Activated T-cell treated with anti-CD3 and anti-CD28 coated beads, Interleukin-2, amount 50 U/mL, for 72 hours (primary cell): ENCODE measurements at regions not wholly inside any gene's neighbourhood (a gene's known extent, or its start where the extent isn't known, plus 50 kb on each side); places are given as distances from the start of the nearest gene placed in this dataset.

Experiments
- ATAC-seq, 2 donors: fragments of 150-1000 bp; cut with Tn5 transposase; replicated peaks in 1 of 2; 2 replicates each; pipeline ENCODE4 v1.10.0; 2021; ENCODE audit warnings: moderate library complexity in 2 of 2, mild to moderate bottlenecking in 1 of 2
- DNase-seq, 2 donors: peaks; one replicate each; pipeline ENCODE4 v3.0.0; 2021 to 2022; ENCODE audit warnings: mixed read lengths in 1 of 2
- H3K27ac Mint-ChIP-seq: one replicate; pipeline ENCODE4 v1.8.0; 2022; ENCODE audit warnings: mild to moderate bottlenecking, moderate library complexity, mixed read lengths
- H3K27me3 Mint-ChIP-seq: one replicate; pipeline ENCODE4 v1.8.0; 2022; ENCODE audit warnings: low read depth, mixed read lengths
- H3K36me3 Mint-ChIP-seq, 2 donors: one replicate each; pipeline ENCODE4 v1.8.0; 2022; ENCODE audit warnings: mixed read lengths in 2 of 2, mild to moderate bottlenecking in 1 of 2; ENCODE audit not compliant: insufficient read depth in 2 of 2
- H3K4me1 Mint-ChIP-seq: one replicate; pipeline ENCODE4 v1.8.0; 2022; ENCODE audit warnings: low read depth, mixed read lengths
- H3K4me3 Mint-ChIP-seq, 2 donors: one replicate each; pipeline ENCODE4 v1.8.0; 2022; ENCODE audit warnings: mild to moderate bottlenecking in 2 of 2, mixed read lengths in 2 of 2, moderate library complexity in 2 of 2
- H3K9me3 Mint-ChIP-seq, 2 donors: one replicate each; pipeline ENCODE4 v1.8.0; 2022; ENCODE audit warnings: mixed read lengths in 2 of 2

DNA sequence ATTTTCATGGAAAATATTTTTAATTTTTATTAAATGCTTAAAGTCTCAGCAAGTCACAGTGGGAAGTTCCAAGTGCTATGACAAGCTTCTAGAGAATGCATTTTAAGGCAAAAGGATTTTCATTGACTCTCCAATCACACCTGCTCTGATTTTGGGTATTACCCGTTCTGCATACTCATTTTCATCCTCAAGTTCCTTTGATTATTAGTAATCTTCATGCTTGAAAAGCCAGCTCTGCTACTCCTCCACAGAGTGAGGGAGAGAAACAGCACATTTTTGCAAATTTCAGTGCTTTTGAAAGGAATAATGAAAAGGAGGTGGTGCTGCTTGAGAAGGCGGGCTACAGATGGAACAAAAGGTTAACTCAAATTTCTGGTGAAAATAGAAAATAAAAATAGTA lies 450.7 kb downstream of the NSUN3 start:
- DNase-seq (no peak), ATAC-seq (no peak)
- Mint-ChIP-seq H3K27me3 (no peaks in the 10 kb centered on the region), H3K4me3 (no peak overlapping the region), H3K27ac (no peak overlapping the region), H3K9me3 (no peaks in the 10 kb centered on the region), H3K36me3 (no peaks in the 10 kb centered on the region), H3K4me1 (no peaks in the 10 kb centered on the region)

DNA sequence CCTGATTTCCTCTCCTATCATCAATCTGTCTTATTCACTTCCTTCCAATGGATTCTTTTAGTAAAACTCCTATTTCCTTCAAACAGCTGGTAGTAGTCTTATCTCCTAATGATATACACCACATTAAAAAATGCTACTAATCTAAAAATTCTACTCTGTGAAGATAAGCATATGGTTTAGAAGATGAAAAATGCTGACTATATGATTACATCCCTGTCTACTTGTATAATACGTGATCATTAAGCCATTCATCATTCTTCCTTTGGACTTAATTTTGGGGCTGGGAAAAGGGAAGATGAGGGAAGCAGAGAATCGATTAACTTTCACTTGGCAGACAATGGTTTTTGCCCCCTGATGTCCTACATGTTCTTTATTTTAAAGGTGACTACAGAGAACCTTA lies 453.1 kb downstream of the NSUN3 start:
- DNase-seq (no peak), ATAC-seq (no peak)
- H3K4me1 Mint-ChIP-seq, result no peaks in the 10 kb centered on the region
- H3K27ac Mint-ChIP-seq, result no peak overlapping the region
- no peaks in the 10 kb centered on the region for H3K36me3 Mint-ChIP-seq
- no peak overlapping the region for H3K4me3 Mint-ChIP-seq
- H3K27me3 Mint-ChIP-seq, result no peaks in the 10 kb centered on the region
- H3K9me3 Mint-ChIP-seq, result no peaks in the 10 kb centered on the region

DNA sequence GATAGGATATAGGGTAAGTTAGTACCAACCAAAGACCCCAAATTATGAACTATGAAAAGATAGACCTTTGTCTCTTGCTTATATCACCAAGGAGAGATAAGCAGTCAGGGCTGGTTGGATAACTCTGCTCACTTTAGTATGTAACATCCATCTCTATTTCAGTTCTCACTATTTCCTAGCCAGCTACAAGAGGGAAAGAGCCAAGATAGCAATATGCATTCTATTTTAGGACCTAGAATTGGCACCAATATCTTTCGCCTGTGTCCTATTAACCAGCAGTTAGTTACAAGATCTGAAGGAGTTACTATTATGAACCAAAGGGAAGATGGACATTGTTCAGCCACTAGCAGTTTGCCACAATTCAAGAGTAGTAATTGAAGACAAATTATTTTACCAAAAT lies 457.5 kb downstream of the NSUN3 start:
- Mint-ChIP-seq H3K27me3 (no peaks in the 10 kb centered on the region), H3K4me3 (no peak overlapping the region), H3K27ac (no peak overlapping the region), H3K9me3 (no peaks in the 10 kb centered on the region), H3K4me1 (no peaks in the 10 kb centered on the region), H3K36me3 (no peaks in the 10 kb centered on the region)
- no peak for ATAC-seq
- DNase-seq, result no peak

- ATAC-seq, result no peak
- H3K9me3 Mint-ChIP-seq, result peaks cover 2 to 4% of the 10 kb centered on the region in 2 donors
- no peak for DNase-seq
- no peaks in the 10 kb centered on the region for H3K27me3 Mint-ChIP-seq
- H3K36me3 Mint-ChIP-seq, result no peaks in the 10 kb centered on the region
- H3K4me3 Mint-ChIP-seq, result no peak overlapping the region
- no peak overlapping the region for H3K27ac Mint-ChIP-seq
- H3K4me1 Mint-ChIP-seq, result no peaks in the 10 kb centered on the region
Measured at GRCh38 chr3:94522488-94522887, 459.6 kb downstream of the NSUN3 start.

DNA sequence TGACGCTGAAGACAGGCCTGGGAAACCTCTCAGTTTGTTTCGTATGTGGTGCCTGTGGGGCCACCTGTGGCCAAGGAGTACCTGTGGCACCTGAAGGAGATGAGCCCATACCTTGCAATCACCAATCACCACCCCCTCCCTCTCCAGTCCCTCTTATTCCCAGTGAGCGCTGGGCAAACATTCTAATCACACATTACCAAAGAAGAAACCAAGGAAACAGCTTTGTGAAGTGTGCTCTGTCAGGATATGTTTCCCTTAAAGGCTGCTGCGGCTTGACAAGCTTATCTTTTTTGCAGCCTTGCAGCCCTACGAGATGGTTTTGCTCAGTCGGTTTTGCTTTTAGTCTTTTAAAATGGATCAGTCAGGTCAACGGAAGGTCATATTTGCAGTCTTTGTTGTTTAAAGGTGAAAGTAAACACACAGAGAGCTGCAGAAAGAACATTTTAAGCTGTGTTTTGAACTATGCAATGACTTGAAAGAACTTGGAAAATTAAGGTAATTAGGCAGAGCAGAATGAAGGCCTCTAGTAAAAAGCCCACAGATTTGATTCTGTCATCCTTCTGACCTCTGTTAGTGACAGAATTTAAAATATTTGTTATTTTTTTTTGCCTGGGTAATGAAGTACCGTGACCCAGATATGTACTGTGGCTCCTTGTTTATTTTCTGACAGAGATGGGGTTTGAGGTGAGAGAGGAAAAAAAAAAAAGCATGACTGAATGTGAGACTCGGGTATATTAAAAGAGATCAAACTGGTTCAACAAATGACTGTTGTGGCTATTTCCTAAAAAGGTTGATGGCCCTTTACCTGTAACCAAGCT lies 461.4 kb downstream of the NSUN3 start:
- Mint-ChIP-seq H3K4me1 (no peaks in the 10 kb centered on the region), H3K27me3 (no peaks in the 10 kb centered on the region), H3K4me3 (no peak overlapping the region), H3K9me3 (peaks cover 2 to 4% of the 10 kb centered on the region in 2 donors), H3K36me3 (no peaks in the 10 kb centered on the region), H3K27ac (no peak overlapping the region)
- no peak for DNase-seq
- no peak for ATAC-seq

DNA sequence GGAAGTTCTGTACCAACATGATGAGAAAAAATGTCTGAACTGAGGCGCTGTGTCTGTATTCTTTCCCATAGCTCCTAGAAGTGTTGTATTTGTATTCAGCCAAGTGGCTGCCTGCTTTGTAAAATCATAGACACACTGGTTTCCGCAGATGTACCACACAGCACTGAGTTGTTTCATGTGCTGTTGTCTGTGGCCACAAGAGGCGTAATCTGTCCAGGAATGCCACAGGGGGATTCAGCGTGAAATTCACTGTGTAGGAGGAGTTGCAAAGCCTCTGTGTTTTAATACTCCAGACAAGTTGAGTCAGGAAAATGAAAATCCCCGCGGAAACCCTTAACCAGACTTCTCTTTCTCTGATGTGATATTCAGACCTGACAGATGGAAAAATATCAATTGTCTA lies 462.2 kb downstream of the NSUN3 start:
- no peaks in the 10 kb centered on the region for H3K27me3 Mint-ChIP-seq
- H3K9me3 Mint-ChIP-seq, result peaks cover 2 to 4% of the 10 kb centered on the region in 2 donors
- ATAC-seq (no peak), DNase-seq (no peak)
- H3K36me3 Mint-ChIP-seq, result no peaks in the 10 kb centered on the region
- H3K27ac Mint-ChIP-seq, result no peak overlapping the region
- H3K4me3 Mint-ChIP-seq, result no peak overlapping the region
- no peaks in the 10 kb centered on the region for H3K4me1 Mint-ChIP-seq

DNA sequence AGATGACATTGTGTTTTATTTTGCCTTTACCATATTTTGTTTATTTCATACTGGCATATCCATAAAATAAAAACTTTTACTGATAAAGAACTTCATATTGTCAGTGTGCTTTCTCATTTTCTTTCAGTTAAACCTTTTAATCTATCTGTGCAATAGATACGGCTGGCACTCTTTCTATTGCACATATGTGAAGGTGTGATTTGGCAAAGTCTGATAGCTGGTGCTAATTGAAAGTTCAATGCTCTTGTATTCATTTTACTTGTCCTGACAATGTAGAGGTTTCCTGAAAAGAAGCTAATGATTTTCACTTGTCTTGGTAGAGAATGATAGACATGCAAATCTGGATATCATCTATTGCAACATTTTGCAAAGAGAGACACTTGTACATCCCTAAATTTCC lies 467.0 kb downstream of the NSUN3 start:
- no peak for DNase-seq
- no peak for ATAC-seq
- no peaks in the 10 kb centered on the region for H3K27me3 Mint-ChIP-seq
- no peaks in the 10 kb centered on the region for H3K36me3 Mint-ChIP-seq
- H3K27ac Mint-ChIP-seq, result no peak overlapping the region
- H3K9me3 Mint-ChIP-seq, result peaks cover 4% of the 10 kb centered on the region in 2 donors
- no peaks in the 10 kb centered on the region for H3K4me1 Mint-ChIP-seq
- H3K4me3 Mint-ChIP-seq, result no peak overlapping the region

DNA sequence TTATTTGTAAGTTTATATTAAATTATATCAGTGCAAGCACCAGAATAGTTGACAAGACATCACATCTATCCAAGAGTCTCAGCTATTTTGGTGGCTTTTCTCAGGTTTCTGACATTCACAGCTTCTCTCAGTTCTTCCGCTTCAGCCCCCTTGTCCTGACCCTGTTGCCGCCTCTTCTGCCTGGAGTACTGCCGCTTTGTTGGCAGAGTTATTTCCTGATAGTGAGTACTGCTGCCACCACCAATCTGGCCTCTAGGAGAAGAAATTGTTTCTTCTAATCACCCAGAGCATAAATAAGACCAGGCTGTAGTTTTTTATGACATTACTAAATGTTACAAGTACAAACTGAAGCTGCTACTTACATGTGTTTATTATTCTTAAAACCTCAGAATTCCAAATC lies 470.1 kb downstream of the NSUN3 start:
- no peak overlapping the region for H3K27ac Mint-ChIP-seq
- H3K36me3 Mint-ChIP-seq, result no peaks in the 10 kb centered on the region
- H3K9me3 Mint-ChIP-seq, result peaks cover 0 to 1% of the 10 kb centered on the region in 2 donors
- no peak for ATAC-seq
- H3K27me3 Mint-ChIP-seq, result no peaks in the 10 kb centered on the region
- no peaks in the 10 kb centered on the region for H3K4me1 Mint-ChIP-seq
- no peak overlapping the region for H3K4me3 Mint-ChIP-seq
- DNase-seq, result no peak

DNA sequence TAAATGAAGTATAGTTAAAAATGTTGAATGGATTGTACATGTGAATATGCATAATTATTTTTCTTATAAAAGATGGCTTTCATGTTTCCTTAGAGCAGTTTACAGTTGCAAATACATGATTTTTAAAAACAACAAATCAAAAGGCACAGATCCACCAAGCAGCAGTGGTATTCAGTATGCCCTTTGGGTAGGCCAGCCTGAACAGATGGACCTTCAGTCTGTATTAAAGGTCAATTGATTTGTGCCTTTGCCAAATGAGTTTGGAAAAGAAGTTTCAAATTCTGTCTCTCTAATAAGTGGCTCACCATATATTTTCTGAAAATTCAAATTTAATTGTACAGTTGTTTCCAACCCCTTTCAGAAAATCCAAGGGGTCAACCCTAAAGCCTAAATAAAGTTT lies 477.1 kb downstream of the NSUN3 start:
- Mint-ChIP-seq H3K4me3 (no peak overlapping the region), H3K36me3 (no peaks in the 10 kb centered on the region), H3K9me3 (peaks cover 4 to 5% of the 10 kb centered on the region in 2 donors), H3K27me3 (no peaks in the 10 kb centered on the region), H3K4me1 (no peaks in the 10 kb centered on the region), H3K27ac (no peak overlapping the region)
- no peak for DNase-seq
- ATAC-seq, result no peak

DNA sequence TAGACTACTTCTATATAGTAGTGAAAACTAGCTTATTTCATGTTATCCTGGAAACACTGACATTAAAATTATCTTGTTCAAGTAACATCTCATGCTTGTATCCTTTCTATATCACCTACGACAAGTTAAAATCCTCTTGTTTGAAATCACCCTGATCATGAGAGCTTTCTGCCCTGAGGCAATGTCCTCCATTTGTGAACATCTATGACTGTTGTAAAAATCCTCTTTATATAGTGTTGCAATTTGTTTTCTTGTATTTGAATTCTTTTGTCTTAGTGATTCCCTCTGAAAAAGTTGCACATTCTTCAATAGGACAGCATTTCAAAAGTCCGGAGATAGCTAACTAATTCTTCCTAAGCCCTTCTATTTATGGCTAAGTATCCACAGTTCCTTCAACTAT lies 480.3 kb downstream of the NSUN3 start:
- no peak overlapping the region for H3K4me3 Mint-ChIP-seq
- H3K9me3 Mint-ChIP-seq, result peaks cover 4 to 9% of the 10 kb centered on the region in 2 donors
- no peak for ATAC-seq
- no peaks in the 10 kb centered on the region for H3K27me3 Mint-ChIP-seq
- H3K4me1 Mint-ChIP-seq, result no peaks in the 10 kb centered on the region
- no peaks in the 10 kb centered on the region for H3K36me3 Mint-ChIP-seq
- no peak overlapping the region for H3K27ac Mint-ChIP-seq
- no peak for DNase-seq

- Mint-ChIP-seq H3K27me3 (no peaks in the 10 kb centered on the region), H3K9me3 (peaks cover 4 to 11% of the 10 kb centered on the region in 2 donors), H3K4me3 (no peak overlapping the region), H3K36me3 (peaks cover 0 to 1% of the 10 kb centered on the region in 2 donors), H3K27ac (no peak overlapping the region), H3K4me1 (no peaks in the 10 kb centered on the region)
- ATAC-seq (no peak), DNase-seq (no peak)
Measured at GRCh38 chr3:94544131-94544789, 481.4 kb downstream of the NSUN3 start.

- no peaks in the 10 kb centered on the region for H3K27me3 Mint-ChIP-seq
- no peak overlapping the region for H3K27ac Mint-ChIP-seq
- H3K9me3 Mint-ChIP-seq, result peaks cover 6 to 15% of the 10 kb centered on the region in 2 donors
- peaks cover 1 to 2% of the 10 kb centered on the region in 2 donors for H3K36me3 Mint-ChIP-seq
- no peaks in the 10 kb centered on the region for H3K4me1 Mint-ChIP-seq
- no peak for DNase-seq
- H3K4me3 Mint-ChIP-seq, result no peak overlapping the region
- ATAC-seq, result no peak
Measured at GRCh38 chr3:94548581-94549316, 485.9 kb downstream of the NSUN3 start.

- ATAC-seq, result no peak
- H3K4me3 Mint-ChIP-seq, result no peak overlapping the region
- H3K36me3 Mint-ChIP-seq, result no peaks in the 10 kb centered on the region
Measured at GRCh38 chr3:94561094-94561493, 498.2 kb downstream of the NSUN3 start.

More at GRCh38 chr3:94561094-94561493, 498.2 kb downstream of the NSUN3 start:
- Mint-ChIP-seq H3K27me3 (no peaks in the 10 kb centered on the region), H3K9me3 (peaks cover 3 to 4% of the 10 kb centered on the region in 2 donors), H3K27ac (no peak overlapping the region), H3K4me1 (no peaks in the 10 kb centered on the region)
- DNase-seq, result no peak
